HL-60 (cell line): ENCODE measurements at regions not wholly inside any gene's neighbourhood (a gene's known extent, or its start where the extent isn't known, plus 50 kb on each side); places are given as distances from the start of the nearest gene placed in this dataset.

Experiments used
- DNase-seq, 2 experiments: peaks; one replicate each; pipeline ENCODE4 v3.0.0-alpha.2; 2010 to 2020; ENCODE audit warnings: low read depth in 1 of 2, low spot score in 1 of 2
- H3K27ac ChIP-seq: fragments of 250-450 bp; sonication (Bioruptor Pico); replicated peaks from 2 replicates; pipeline ENCODE4 v1.5.1; 2020; ENCODE audit warnings: mild to moderate bottlenecking, moderate library complexity
- H3K27me3 ChIP-seq: fragments of 250-450 bp; sonication (Bioruptor Pico); 2 replicates; pipeline ENCODE4 v1.5.1; 2021; ENCODE audit warnings: mild to moderate bottlenecking, moderate library complexity; ENCODE audit not compliant: insufficient read depth, poor library complexity, severe bottlenecking
- H3K4me3 ChIP-seq: replicated peaks from 2 replicates; pipeline ENCODE4 v1.5.1; 2011; ENCODE audit warnings: mild to moderate bottlenecking, control low read depth, low read length; ENCODE audit not compliant: insufficient read depth
- GABPA ChIP-seq: IDR thresholded peaks from 2 replicates; pipeline ENCODE4 v1.6.1; 2012; ENCODE audit warnings: low read depth
- POLR2AphosphoS5 ChIP-seq: IDR thresholded peaks from 2 replicates; pipeline ENCODE4 v1.6.1; 2012; ENCODE audit warnings: low read depth
- SPI1 ChIP-seq: IDR thresholded peaks from 2 replicates; pipeline ENCODE4 v1.6.1; 2012; ENCODE audit warnings: low read depth, mild to moderate bottlenecking, borderline replicate concordance
- TF ChIP-seq, protein P1 (sequence below): IDR thresholded peaks from one replicate; pipeline ENCODE4 v1.5.1; 2011; ENCODE audit warnings: low read length, control low read depth, inconsistent platforms; ENCODE audit not compliant: insufficient read depth
- TF ChIP-seq, protein P2 (sequence below): IDR thresholded peaks from 2 replicates; pipeline ENCODE4 v1.6.1; 2012; ENCODE audit warnings: low read depth; ENCODE audit not compliant: insufficient replicate concordance

DNA sequence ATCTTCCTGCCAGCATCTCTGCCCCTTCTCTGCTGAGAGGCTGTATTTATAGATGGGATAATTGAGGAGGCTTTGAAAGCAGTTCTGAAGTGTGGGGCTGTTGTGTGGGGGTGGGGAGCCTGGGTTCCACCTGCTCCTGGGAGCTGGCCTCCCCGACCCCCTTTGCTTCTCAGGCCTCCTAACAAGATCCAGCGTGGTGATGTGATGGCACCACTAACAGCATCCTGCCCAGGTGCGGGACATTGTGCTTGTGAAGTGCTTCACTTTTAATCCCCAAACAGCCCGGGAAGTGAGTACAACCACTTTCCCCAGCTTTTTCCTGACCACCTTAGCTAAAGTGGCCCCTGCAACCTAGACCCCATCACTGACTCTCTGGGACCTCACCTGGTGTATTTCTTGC, 95.1 kb upstream of the NRXN3 start:
- TF ChIP-seq, protein P1, sequence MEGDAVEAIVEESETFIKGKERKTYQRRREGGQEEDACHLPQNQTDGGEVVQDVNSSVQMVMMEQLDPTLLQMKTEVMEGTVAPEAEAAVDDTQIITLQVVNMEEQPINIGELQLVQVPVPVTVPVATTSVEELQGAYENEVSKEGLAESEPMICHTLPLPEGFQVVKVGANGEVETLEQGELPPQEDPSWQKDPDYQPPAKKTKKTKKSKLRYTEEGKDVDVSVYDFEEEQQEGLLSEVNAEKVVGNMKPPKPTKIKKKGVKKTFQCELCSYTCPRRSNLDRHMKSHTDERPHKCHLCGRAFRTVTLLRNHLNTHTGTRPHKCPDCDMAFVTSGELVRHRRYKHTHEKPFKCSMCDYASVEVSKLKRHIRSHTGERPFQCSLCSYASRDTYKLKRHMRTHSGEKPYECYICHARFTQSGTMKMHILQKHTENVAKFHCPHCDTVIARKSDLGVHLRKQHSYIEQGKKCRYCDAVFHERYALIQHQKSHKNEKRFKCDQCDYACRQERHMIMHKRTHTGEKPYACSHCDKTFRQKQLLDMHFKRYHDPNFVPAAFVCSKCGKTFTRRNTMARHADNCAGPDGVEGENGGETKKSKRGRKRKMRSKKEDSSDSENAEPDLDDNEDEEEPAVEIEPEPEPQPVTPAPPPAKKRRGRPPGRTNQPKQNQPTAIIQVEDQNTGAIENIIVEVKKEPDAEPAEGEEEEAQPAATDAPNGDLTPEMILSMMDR: no peak
- TF ChIP-seq, protein P2, sequence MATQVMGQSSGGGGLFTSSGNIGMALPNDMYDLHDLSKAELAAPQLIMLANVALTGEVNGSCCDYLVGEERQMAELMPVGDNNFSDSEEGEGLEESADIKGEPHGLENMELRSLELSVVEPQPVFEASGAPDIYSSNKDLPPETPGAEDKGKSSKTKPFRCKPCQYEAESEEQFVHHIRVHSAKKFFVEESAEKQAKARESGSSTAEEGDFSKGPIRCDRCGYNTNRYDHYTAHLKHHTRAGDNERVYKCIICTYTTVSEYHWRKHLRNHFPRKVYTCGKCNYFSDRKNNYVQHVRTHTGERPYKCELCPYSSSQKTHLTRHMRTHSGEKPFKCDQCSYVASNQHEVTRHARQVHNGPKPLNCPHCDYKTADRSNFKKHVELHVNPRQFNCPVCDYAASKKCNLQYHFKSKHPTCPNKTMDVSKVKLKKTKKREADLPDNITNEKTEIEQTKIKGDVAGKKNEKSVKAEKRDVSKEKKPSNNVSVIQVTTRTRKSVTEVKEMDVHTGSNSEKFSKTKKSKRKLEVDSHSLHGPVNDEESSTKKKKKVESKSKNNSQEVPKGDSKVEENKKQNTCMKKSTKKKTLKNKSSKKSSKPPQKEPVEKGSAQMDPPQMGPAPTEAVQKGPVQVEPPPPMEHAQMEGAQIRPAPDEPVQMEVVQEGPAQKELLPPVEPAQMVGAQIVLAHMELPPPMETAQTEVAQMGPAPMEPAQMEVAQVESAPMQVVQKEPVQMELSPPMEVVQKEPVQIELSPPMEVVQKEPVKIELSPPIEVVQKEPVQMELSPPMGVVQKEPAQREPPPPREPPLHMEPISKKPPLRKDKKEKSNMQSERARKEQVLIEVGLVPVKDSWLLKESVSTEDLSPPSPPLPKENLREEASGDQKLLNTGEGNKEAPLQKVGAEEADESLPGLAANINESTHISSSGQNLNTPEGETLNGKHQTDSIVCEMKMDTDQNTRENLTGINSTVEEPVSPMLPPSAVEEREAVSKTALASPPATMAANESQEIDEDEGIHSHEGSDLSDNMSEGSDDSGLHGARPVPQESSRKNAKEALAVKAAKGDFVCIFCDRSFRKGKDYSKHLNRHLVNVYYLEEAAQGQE: no peak
- no peak for TF ChIP-seq POLR2AphosphoS5
- TF ChIP-seq GABPA: no peak
- no peak for TF ChIP-seq SPI1
- H3K4me3 ChIP-seq: no peak overlapping the region
- no peak overlapping the region for H3K27ac ChIP-seq
- no peak for DNase-seq
- H3K27me3 ChIP-seq: no peaks in the 10 kb centered on the region

DNA sequence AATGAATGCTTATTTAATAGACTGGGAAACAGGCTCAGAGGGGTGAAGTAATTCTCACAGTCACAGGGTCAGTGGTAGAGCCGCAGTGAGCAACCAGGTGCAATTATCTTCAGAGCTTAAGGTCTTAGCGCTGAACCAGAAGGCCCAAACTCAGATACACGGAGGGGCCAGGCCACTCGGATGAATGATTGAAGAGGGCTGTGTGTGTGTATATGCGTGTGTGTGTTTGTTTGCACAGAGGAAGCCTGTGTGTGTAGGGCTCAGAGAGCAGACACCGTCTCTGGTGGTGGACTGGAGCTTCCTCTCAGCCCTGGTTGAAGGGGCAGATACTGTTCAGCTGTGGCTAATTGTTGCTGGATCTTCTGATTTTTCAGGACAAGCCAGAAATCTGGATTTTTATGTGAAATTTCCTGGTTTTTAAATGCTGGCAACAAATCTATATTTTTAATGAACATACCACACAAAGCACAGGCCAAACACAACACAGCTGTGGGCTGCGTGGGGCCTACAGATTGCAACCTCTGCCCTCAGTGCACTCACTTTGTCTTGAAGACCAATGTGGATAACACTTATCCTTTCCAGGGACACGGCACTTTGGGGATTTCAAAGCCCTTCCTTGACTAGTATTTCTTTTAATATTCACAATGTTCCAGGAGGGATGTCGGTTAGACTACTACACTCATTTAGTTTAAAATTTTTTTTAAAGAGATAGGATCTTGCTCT, 94.5 kb upstream of the NRXN3 start:
- DNase-seq: no peak
- no peaks in the 10 kb centered on the region for H3K27me3 ChIP-seq
- TF ChIP-seq SPI1: no peak
- H3K27ac ChIP-seq: no peak overlapping the region
- H3K4me3 ChIP-seq: no peak overlapping the region

DNA sequence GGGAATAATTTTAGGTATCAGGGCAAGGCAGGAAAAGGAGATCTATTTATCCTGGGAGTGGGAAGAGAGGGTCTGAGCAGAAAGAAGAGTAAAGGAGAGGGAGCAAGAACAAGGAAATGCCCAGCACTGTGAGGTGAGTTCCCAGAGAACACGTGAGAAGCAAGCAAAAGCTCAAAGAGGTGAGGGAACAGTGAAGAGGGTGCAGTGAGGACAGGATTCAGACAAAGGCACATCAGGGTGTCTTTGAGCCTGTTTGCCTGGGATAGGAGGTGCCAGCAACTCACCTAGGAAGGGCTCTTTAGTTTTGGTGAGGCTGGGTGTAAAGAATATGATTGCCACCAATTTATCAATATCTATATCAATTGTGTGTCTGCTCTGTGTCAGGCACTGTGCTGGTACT, 88.9 kb upstream of the NRXN3 start:
- DNase-seq: no peak
- Histone ChIP-seq H3K4me3 (no peak overlapping the region), H3K27ac (no peak overlapping the region), H3K27me3 (no peaks in the 10 kb centered on the region)
- TF ChIP-seq, protein P1: no peak
- TF ChIP-seq POLR2AphosphoS5 (no peak), SPI1 (no peak), GABPA (no peak)
- TF ChIP-seq, protein P2: no peak

DNA sequence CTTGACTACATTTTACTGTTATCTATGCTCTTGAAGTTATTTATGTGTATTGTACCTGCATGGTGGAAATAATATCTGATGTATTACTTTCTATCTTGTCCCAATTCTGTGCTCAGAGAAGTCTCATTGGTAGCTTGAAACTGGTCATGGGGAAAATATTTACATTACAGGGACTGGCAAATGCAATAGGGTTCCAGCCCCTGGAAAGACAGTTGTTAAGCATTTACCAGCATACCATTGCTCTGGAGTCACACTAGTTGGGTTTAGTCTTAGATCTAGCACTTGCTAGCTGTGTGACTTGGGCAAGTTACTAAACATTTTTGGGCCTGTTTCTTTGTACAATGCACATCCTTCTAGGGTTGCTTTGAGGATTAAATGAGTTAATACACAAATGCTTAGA, 86.3 kb upstream of the NRXN3 start:
- no peak overlapping the region for H3K27ac ChIP-seq
- no peak for DNase-seq
- H3K27me3 ChIP-seq: no peaks in the 10 kb centered on the region
- no peak for TF ChIP-seq GABPA
- TF ChIP-seq, protein P1: no peak
- TF ChIP-seq, protein P2: no peak
- no peak for TF ChIP-seq SPI1
- no peak for TF ChIP-seq POLR2AphosphoS5
- no peak overlapping the region for H3K4me3 ChIP-seq
